Astrocyte of the hippocampus (primary cell): ENCODE measurements at regions not wholly inside any gene's neighbourhood (a gene's known extent, or its start where the extent isn't known, plus 50 kb on each side); places are given as distances from the start of the nearest gene placed in this dataset.
"Not testable (repeated sequence)": the region's sequence is repeated elsewhere in the genome, so short reads cannot be mapped to it uniquely, and the experiment has no call there.

Experiments used
- DNase-seq: peaks from one replicate; pipeline ENCODE4 v3.0.0; 2011; ENCODE audit warnings: low read depth, low spot score

GRCh38 chr16:31581065-31581464 lies 53.4 kb downstream of the AHSP start:
- not testable (repeated sequence) for DNase-seq

- not testable (repeated sequence) for DNase-seq
These were observed 74.2 kb downstream of the AHSP start for GRCh38 chr16:31601737-31602384.

GRCh38 chr16:31618130-31618529 lies 90.4 kb downstream of the AHSP start:
- DNase-seq, result no peak

GRCh38 chr16:31636433-31636832 lies 108.7 kb downstream of the AHSP start:
- DNase-seq, result no peak

- DNase-seq, result no peak
These were observed 113.6 kb downstream of the AHSP start for GRCh38 chr16:31641279-31641678.

- not testable (repeated sequence) for DNase-seq
These were observed 128.0 kb downstream of the AHSP start for GRCh38 chr16:31655674-31656073.

- peak; percentile 8 for DNase-seq
These were observed 137.2 kb downstream of the AHSP start for GRCh38 chr16:31664683-31665482.

GRCh38 chr16:31674686-31675085 lies 147.0 kb downstream of the AHSP start:
- DNase-seq, result no peak

- no peak for DNase-seq
These were observed 149.0 kb downstream of the AHSP start for GRCh38 chr16:31676731-31677130.

GRCh38 chr16:31678649-31679325 lies 151.1 kb downstream of the AHSP start:
- DNase-seq, result no peak

GRCh38 chr16:31689331-31689730 lies 161.6 kb downstream of the AHSP start:
- not testable (repeated sequence) for DNase-seq

GRCh38 chr16:31692338-31692737 lies 164.6 kb downstream of the AHSP start:
- DNase-seq, result not testable (repeated sequence)

GRCh38 chr16:31693733-31694132 lies 166.0 kb downstream of the AHSP start:
- DNase-seq, result no peak

- DNase-seq, result no peak
These were observed 166.8 kb downstream of the AHSP start for GRCh38 chr16:31694461-31694860.

- no peak for DNase-seq
These were observed 168.0 kb downstream of the AHSP start for GRCh38 chr16:31695667-31696066.

- DNase-seq, result peak; percentile 70
These were observed 169.5 kb downstream of the AHSP start for GRCh38 chr16:31696968-31697743.

- DNase-seq, result no peak
These were observed 170.0 kb downstream of the AHSP start for GRCh38 chr16:31697744-31698125.

GRCh38 chr16:31698901-31699300 lies 171.2 kb downstream of the AHSP start:
- DNase-seq, result no peak

- DNase-seq, result no peak
These were observed 171.9 kb downstream of the AHSP start for GRCh38 chr16:31699601-31700000.

GRCh38 chr16:31700200-31700529 lies 172.5 kb downstream of the AHSP start:
- DNase-seq, result no peak

GRCh38 chr16:31700530-31701388 lies 172.8 kb upstream of the ZNF267 start:
- peak; percentile 82 for DNase-seq
